GM12874 (cell line): ENCODE measurements at regions not wholly inside any gene's neighbourhood (a gene's known extent, or its start where the extent isn't known, plus 50 kb on each side); places are given as distances from the start of the nearest gene placed in this dataset.

Experiments
- TF ChIP-seq, protein P1 (sequence below): IDR thresholded peaks from 2 replicates; pipeline ENCODE4 v1.5.1; 2011; ENCODE audit warnings: low read depth, mild to moderate bottlenecking, control low read depth, low read length, moderate library complexity; ENCODE audit not compliant: insufficient read depth

- TF ChIP-seq, protein P1, sequence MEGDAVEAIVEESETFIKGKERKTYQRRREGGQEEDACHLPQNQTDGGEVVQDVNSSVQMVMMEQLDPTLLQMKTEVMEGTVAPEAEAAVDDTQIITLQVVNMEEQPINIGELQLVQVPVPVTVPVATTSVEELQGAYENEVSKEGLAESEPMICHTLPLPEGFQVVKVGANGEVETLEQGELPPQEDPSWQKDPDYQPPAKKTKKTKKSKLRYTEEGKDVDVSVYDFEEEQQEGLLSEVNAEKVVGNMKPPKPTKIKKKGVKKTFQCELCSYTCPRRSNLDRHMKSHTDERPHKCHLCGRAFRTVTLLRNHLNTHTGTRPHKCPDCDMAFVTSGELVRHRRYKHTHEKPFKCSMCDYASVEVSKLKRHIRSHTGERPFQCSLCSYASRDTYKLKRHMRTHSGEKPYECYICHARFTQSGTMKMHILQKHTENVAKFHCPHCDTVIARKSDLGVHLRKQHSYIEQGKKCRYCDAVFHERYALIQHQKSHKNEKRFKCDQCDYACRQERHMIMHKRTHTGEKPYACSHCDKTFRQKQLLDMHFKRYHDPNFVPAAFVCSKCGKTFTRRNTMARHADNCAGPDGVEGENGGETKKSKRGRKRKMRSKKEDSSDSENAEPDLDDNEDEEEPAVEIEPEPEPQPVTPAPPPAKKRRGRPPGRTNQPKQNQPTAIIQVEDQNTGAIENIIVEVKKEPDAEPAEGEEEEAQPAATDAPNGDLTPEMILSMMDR, result no peak
Measured at GRCh38 chr14:65261946-65262345, 150.6 kb upstream of the FUT8 start.

GRCh38 chr14:65263177-65263788 lies 149.2 kb upstream of the FUT8 start:
- TF ChIP-seq, protein P1, result no peak

DNA sequence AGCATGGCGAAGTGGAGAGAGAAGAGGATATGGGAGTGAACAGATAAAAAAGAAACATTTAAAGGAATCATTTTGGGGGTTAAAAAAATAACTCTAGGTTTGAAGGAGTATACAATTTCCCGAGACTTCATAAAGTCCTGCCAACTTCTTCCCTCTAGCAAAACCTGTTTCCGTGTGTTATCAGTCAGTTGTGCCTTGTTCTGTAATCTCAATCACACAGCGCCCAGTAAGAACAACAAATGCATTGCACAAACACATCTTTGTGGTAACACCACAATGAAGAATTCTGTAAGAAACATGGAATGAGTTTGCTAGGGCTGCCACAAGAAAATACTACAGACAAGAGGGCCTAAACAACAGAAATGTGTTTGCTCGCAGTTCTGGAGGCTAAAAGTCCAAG lies 144.7 kb upstream of the FUT8 start:
- TF ChIP-seq, protein P1, result no peak

GRCh38 chr14:65268594-65268993 lies 143.9 kb upstream of the FUT8 start:
- TF ChIP-seq, protein P1, result no peak

GRCh38 chr14:65269732-65270131 lies 142.8 kb upstream of the FUT8 start:
- TF ChIP-seq, protein P1, result no peak

DNA sequence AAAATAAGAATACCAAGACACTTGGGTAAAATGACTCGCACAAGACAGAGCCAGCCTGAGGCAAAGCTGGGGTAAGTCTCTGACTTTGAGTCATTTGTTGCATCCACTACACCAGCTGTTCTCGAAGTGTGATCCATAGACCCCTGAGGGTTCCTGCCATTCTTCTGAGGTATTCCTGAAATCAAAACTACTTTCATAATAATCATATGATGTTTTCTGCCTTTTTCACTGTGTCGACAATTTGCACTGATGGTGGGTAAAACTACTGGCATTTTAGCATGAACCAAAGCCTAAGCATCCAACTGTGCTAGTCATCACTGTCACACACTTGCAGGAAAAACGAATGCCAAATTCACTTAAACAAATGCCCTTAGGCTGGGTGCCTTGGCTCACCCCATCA lies 135.5 kb upstream of the FUT8 start:
- TF ChIP-seq, protein P1, result no peak

DNA sequence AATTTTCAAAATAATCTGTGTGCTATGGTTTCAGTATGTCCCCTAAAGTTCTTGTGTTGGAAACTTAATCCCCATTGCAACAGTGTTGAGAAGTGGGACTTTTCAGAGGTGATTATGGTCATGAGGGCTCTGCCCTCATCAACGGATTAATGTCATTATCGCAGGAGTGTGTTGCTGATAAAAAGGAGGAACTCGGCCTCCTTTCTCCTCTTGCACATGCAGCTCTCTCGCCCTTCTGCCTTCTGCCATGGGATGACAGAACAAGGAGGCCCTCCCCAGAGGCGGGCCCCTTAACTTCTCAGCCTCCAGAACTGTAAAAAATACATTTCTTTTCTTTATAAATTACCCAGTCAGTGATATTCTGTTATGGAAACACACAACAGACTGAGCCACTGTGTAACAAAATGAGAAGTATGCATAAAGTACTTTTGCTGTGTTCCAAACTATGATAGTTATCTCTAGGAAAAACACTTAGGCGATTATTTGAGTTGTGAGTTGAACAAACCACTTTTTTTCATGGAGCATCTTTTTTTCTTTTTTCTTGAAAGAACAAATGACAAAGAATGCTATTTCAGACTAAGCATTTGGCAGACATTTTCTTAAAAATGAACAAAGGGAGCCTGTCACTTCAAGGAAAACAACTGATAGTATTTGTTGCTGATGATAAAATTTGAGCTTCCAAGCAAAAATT lies 134.8 kb upstream of the FUT8 start:
- TF ChIP-seq, protein P1, result no peak
